ENCODE measurements at regions not wholly inside any gene's neighbourhood (a gene's known extent, or its start where the extent isn't known, plus 50 kb on each side); places are given as distances from the start of the nearest gene placed in this dataset.
"Not testable (repeated sequence)": the region's sequence is repeated elsewhere in the genome, so short reads cannot be mapped to it uniquely, and the experiment has no call there.

- not testable (repeated sequence) for TF ChIP-seq CTCF (IDR thresholded peaks at IDR 0.05; ENCODE audit: low read depth, low read length, poor library complexity, severe bottlenecking); EZH2phosphoT487 (IDR thresholded peaks at IDR 0.05; ENCODE audit: borderline replicate concordance, low read length)
These were observed 54.1 kb upstream of the RIMS1 start for GRCh38 chr6:71832110-71832764.

Data from DOHH2 (cell line).